Subcutaneous abdominal adipose tissue (tissue), 5 donors: ENCODE measurements at regions not wholly inside any gene's neighbourhood (a gene's known extent, or its start where the extent isn't known, plus 50 kb on each side); places are given as distances from the start of the nearest gene placed in this dataset.

ENCODE experiments used
- H3K27ac ChIP-seq: one replicate; pipeline ENCODE4 v1.7.0; 2013; ENCODE audit warnings: low read depth, mild to moderate bottlenecking, inconsistent platforms, low read length, moderate library complexity
- H3K27me3 ChIP-seq, 5 donors: one replicate each; pipeline ENCODE4 v1.7.0; 2013; ENCODE audit warnings: low read length in 5 of 5, inconsistent platforms in 1 of 5; ENCODE audit not compliant: control insufficient read depth in 5 of 5, insufficient read depth in 4 of 5
- H3K36me3 ChIP-seq, 5 donors: one replicate each; pipeline ENCODE4 v1.7.0; 2013; ENCODE audit warnings: low read length in 5 of 5; ENCODE audit not compliant: control insufficient read depth in 5 of 5, insufficient read depth in 5 of 5
- H3K4me1 ChIP-seq, 5 donors: one replicate each; pipeline ENCODE4 v1.7.0; 2013; ENCODE audit warnings: low read length in 5 of 5, mild to moderate bottlenecking in 3 of 5, moderate library complexity in 1 of 5; ENCODE audit not compliant: control insufficient read depth in 5 of 5, insufficient read depth in 5 of 5
- H3K4me3 ChIP-seq, 5 donors: one replicate each; pipeline ENCODE4 v1.7.0; 2013; ENCODE audit warnings: low read length in 5 of 5, low read depth in 1 of 5
- H3K9ac ChIP-seq, 5 donors: one replicate each; pipeline ENCODE4 v1.7.0; 2013; ENCODE audit warnings: low read length in 5 of 5, mild to moderate bottlenecking in 4 of 5, moderate library complexity in 3 of 5
- H3K9me3 ChIP-seq, 5 donors: one replicate each; pipeline ENCODE4 v1.7.0; 2013; ENCODE audit warnings: low read length in 5 of 5; ENCODE audit not compliant: control insufficient read depth in 5 of 5
- donor health status: healthy.
- donor health status: healthy.
- donor health status: healthy.
- donor health status: healthy.
- donor health status: healthy.

DNA sequence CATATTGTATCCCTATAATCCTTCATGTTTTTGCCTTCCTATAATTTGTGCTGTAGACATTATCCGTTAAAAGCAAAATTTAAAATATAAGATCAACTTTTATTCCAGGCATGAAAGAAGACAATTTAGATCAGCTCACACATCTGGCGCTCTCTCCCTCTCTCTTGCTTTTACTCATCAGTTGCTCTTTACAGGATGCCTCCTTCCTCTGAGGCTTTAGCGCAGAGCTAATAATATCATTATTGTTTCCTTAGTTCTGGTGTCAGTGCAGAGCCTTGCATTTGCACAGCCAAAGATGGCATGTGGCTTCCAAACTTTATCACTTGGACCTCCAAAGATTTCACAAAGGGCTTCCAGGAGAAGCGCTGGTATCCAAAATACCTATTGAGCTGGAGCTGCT lies 295.1 kb downstream of the FGF9 start:
- H3K4me3 ChIP-seq: no peak overlapping the region
- H3K4me1 ChIP-seq: peaks cover 0 to 4% (median 0%) of the 10 kb centered on the region in 5 donors
- peaks cover 0 to 4% (median 0%) of the 10 kb centered on the region in 5 donors for H3K9me3 ChIP-seq
- H3K27me3 ChIP-seq: no peaks in the 10 kb centered on the region
- H3K36me3 ChIP-seq: no peaks in the 10 kb centered on the region
- H3K27ac ChIP-seq: no peak overlapping the region
- H3K9ac ChIP-seq: no peak overlapping the region

DNA sequence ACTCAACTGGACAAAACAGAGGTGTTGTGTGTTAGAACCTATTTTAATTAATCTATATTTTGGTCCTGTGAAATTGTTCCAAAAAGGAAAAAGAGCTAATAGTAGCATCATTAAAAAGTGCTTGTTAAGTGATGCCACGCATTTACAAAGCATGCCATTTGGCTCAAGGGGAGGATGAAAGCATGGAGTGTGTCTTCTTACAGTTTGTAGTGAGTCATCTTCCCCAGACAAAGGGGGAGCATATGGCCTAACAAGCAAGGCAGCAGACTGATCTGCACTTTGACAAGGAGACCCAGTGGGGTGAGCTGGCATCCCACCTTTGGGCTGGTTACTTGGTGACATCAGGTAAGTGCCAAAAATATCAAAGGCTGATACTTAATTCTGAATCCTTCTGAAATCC lies 297.0 kb downstream of the FGF9 start:
- H3K4me3 ChIP-seq: no peak overlapping the region
- H3K4me1 ChIP-seq: peaks cover 0 to 4% (median 0%) of the 10 kb centered on the region in 5 donors
- no peaks in the 10 kb centered on the region for H3K27me3 ChIP-seq
- H3K36me3 ChIP-seq: no peaks in the 10 kb centered on the region
- no peaks in the 10 kb centered on the region for H3K9me3 ChIP-seq
- H3K27ac ChIP-seq: no peak overlapping the region
- H3K9ac ChIP-seq: no peak overlapping the region

DNA sequence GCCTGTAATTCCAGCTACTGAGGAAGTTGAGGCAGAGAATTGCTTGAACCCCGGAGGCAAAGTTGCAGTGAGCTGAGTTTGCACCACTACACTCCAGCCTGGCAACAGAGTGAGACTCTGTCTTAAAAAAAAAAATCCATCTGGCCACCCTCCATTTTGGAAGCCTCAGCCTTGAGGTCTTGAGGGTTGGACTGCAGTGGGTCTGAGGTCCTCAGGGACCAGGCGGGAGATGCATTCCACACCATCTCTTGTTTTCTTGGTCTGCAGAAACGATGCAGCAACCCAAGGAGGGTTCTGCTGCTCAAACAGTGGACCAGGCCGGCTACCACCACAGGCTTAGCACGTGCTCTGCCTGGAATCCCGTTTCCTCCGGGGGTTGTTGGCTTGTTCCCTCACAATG lies 299.3 kb downstream of the FGF9 start:
- Histone ChIP-seq H3K27ac (no peak overlapping the region), H3K4me3 (no peak overlapping the region), H3K9me3 (no peaks in the 10 kb centered on the region), H3K27me3 (no peaks in the 10 kb centered on the region), H3K4me1 (peaks cover 0 to 4% (median 0%) of the 10 kb centered on the region in 5 donors), H3K36me3 (no peaks in the 10 kb centered on the region), H3K9ac (no peak overlapping the region)

DNA sequence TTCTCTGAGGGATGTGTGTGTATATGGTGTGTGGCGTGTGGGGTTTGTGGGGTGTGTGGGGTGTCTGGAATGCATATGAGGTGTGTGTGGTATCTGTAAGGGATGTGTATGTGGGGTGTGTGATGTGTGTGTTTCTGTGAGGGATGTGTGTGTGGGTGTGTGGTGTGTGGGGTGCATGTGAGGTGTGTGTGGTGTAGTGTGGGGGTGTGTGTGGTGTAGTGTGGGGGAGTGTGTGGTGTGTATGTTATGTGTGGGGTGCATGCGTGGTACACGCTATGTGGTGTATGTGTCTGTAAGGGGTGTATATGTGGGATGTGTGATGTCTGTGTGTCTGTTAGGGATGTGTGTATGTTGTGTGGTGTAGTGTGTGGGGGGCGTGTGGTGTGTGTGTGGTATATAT lies 300.0 kb downstream of the FGF9 start:
- no peak overlapping the region for H3K27ac ChIP-seq

DNA sequence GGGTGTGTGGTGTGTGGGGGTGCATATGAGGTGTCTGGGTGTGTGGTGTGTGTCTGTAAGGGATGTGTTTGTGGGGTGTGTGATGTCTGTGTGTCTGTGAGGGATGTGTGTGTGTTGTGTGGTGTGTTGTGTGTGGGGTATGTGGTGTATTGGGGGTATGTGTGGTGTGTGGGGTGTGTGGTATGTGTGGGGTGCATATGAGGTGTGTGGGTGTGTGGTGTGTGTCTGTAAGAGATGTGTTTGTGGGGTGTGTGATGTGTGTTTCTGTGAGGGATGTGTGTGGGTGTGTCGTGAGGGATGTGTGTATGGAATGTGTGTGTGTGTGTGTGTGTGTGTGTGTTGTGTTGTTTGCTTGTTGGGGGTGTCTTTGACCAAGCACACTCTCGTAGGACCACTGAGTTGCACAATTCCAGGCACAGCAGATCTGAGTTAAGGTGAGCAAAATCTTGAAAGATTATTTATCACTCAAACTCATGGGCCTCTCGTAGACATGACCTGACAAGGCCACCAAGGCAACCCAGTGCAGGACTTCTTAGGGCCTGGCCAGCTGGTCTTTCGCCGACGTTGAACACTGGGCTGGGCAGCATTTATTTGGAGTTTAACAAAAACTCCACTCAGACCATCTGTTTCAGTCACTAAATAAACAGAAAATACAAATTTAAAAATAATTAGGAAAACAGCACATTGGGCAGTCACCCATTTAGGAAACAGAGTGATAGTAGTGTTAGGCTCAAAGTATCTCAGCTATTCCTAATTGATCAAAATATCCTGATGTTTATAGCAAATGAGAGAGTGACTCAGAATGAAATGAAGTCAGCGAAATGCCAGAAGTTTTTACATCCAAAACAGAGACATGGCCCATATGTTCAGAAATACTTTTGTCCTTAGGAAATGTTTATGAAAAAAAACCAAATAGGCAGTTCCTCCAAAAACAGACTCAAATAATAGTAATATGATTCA lies 301.1 kb downstream of the FGF9 start:
- no peaks in the 10 kb centered on the region for H3K36me3 ChIP-seq
- H3K9ac ChIP-seq: no peak overlapping the region
- H3K27ac ChIP-seq: no peak overlapping the region
- no peaks in the 10 kb centered on the region for H3K9me3 ChIP-seq
- H3K27me3 ChIP-seq: no peaks in the 10 kb centered on the region
- H3K4me3 ChIP-seq: no peak overlapping the region
- peaks cover 0 to 4% (median 0%) of the 10 kb centered on the region in 5 donors for H3K4me1 ChIP-seq

More for the DNA sequence above, 300.0 kb downstream of the FGF9 start:
- Histone ChIP-seq H3K9me3 (no peaks in the 10 kb centered on the region), H3K9ac (no peak overlapping the region), H3K4me3 (no peak overlapping the region), H3K27me3 (no peaks in the 10 kb centered on the region), H3K36me3 (no peaks in the 10 kb centered on the region), H3K4me1 (peaks cover 0 to 4% (median 0%) of the 10 kb centered on the region in 5 donors)

DNA sequence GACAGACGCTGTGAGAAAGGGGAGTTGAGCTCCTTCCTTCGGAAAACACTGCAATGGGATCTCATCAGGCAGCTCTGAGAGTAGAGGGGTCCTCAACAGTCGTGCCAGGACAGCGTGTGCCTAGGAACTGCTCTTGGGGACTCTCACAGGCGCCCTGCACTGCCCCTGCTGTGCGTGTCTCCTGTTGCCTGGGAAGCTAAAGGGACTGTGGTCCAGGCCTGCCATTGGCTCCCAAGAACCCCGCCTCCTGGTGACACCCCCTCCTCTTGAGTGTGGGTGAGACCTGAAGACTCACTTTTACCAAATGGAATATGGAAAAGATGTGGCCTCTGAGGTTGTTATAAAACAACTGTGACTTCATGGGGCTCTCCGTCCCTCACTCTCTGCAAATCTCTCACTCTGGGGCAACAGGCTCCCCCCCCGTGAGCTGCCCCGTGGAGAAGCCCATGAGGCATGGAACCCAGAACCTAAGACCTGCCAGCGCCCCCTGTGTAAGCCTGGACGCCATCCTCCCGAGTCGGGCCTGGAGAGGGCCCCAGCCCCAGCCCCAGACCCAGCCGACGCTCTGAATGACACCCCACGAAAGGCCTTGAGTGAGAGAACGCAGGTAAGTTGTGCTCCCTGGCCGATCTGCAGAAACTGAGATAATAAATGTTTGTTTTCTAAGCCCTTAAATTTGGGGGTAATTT lies 302.7 kb downstream of the FGF9 start:
- Histone ChIP-seq H3K9me3 (no peaks in the 10 kb centered on the region), H3K9ac (no peak overlapping the region), H3K4me1 (peaks cover 0 to 4% (median 0%) of the 10 kb centered on the region in 5 donors), H3K36me3 (no peaks in the 10 kb centered on the region), H3K27ac (no peak overlapping the region), H3K4me3 (no peak overlapping the region), H3K27me3 (no peaks in the 10 kb centered on the region)

DNA sequence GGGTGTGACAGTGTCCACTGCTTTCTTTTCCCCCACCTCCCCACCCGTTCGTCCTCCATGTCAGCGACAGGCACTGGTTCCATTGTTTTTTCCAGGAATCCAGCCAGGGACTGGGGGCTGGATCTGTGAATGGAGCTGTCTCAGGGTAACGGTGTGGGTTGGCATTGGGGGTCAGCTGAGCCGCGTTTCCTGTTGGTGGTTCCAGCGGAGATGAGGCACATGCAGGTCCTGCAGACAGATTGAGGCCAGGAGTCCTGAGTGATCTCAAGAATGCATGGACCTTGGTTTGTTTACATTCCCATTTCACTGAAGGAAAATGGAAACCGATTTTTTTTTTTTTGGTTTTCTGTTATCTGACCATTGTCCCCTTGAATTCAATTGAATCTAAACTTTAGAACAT lies 303.9 kb downstream of the FGF9 start:
- Histone ChIP-seq H3K27ac (no peak overlapping the region), H3K9ac (no peak overlapping the region), H3K9me3 (no peaks in the 10 kb centered on the region), H3K36me3 (no peaks in the 10 kb centered on the region), H3K4me3 (no peak overlapping the region), H3K27me3 (no peaks in the 10 kb centered on the region), H3K4me1 (peaks cover 0 to 4% (median 0%) of the 10 kb centered on the region in 5 donors)

DNA sequence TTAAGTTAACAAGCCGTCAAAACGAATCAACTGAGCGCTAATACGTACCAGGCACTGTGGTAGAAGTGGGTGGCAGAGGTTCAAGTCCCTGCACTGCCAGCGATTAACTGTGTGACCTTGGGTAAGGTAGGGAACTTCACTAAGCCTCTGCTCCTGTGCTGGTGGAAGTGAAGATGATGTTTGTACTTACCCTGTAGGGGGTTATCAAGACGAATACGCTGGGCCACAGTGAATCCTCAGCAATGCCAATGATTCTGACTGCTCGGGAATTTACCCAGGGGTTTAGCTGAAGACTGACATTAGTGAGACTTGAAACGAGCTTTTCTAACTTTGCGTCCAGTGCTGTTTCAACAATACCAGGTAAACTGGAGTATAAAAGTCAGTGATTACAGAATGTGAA lies 305.3 kb downstream of the FGF9 start:
- no peaks in the 10 kb centered on the region for H3K27me3 ChIP-seq
- no peaks in the 10 kb centered on the region for H3K36me3 ChIP-seq
- no peak overlapping the region for H3K4me3 ChIP-seq
- no peak overlapping the region for H3K9ac ChIP-seq
- H3K4me1 ChIP-seq: no peaks in the 10 kb centered on the region
- no peak overlapping the region for H3K27ac ChIP-seq
- no peaks in the 10 kb centered on the region for H3K9me3 ChIP-seq

DNA sequence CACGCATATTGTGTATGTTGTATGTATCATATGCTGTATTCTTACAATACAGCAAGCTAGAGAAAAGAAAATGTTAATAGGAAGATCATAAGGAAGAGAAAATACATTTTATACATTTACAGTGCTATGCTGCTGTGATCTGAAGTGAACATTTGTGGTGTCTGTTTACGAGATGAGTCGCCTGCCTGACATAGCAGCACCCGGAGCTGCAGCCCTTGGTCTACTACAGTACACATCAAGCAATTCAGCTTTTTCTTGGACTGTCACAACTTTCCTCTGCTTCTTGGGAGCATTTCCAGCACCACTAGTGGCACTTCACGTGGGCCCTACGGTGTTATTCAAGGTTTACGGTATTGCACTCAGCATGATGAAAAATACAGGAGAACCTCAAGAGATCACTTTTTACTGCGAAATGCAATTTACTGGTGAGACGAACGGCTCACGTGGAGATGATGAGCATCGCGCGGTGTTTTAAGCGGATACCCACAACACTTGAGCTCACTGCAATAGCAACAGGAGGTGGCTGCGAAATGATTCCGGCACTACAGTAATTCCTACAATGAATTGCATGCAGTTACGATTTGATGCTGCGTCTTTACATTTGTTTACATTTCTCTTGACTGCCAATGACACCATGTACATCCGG lies 308.4 kb downstream of the FGF9 start:
- H3K9me3 ChIP-seq: no peaks in the 10 kb centered on the region
- no peaks in the 10 kb centered on the region for H3K36me3 ChIP-seq
- no peak overlapping the region for H3K27ac ChIP-seq
- H3K4me3 ChIP-seq: no peak overlapping the region
- no peaks in the 10 kb centered on the region for H3K4me1 ChIP-seq
- no peak overlapping the region for H3K9ac ChIP-seq
- no peaks in the 10 kb centered on the region for H3K27me3 ChIP-seq

DNA sequence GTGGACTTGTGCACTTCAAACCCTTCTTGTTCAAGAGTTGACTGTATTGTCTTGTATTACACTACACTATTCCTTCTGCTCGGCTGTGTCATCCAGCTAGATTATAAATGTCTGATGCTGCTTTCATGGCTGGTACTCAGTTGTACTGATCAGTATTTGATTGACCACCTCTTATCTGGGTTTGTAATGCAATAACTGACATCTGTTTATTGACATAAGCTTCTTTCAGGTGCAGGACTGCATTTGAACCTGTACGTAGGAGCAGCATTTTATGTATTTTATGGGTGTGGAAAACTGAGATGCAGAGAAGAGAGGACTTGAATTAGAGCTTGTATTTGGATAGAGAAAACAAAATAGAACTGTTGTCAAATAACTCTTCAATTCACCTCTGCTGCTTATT lies 309.2 kb downstream of the FGF9 start:
- Histone ChIP-seq H3K4me3 (no peak overlapping the region), H3K36me3 (no peaks in the 10 kb centered on the region), H3K4me1 (no peaks in the 10 kb centered on the region), H3K27ac (no peak overlapping the region), H3K9me3 (no peaks in the 10 kb centered on the region), H3K9ac (no peak overlapping the region), H3K27me3 (no peaks in the 10 kb centered on the region)
